K562 (cell line): ENCODE measurements at regions not wholly inside any gene's neighbourhood (a gene's known extent, or its start where the extent isn't known, plus 50 kb on each side); places are given as distances from the start of the nearest gene placed in this dataset.

ENCODE experiments used
- CREM ChIP-seq: IDR thresholded peaks from 2 replicates; pipeline ENCODE4 v1.6.1; 2014; ENCODE audit warnings: antibody characterized with exemption, low read depth
- HDAC2 ChIP-seq: fragments of 450-650 bp; IDR thresholded peaks from 2 replicates; pipeline ENCODE4 v1.6.1; 2016; ENCODE audit warnings: mild to moderate bottlenecking
- KDM2B ChIP-seq: fragments of 250-450 bp; sonication (Bioruptor Pico); IDR thresholded peaks from 2 replicates; pipeline ENCODE4 v1.8.0; 2021; ENCODE audit warnings: mild to moderate bottlenecking, moderate library complexity
- TRIM24 ChIP-seq, 2 experiments: fragments of 450-650 bp; IDR thresholded peaks; 2 replicates each; pipeline ENCODE4 v1.6.1; 2016

DNA sequence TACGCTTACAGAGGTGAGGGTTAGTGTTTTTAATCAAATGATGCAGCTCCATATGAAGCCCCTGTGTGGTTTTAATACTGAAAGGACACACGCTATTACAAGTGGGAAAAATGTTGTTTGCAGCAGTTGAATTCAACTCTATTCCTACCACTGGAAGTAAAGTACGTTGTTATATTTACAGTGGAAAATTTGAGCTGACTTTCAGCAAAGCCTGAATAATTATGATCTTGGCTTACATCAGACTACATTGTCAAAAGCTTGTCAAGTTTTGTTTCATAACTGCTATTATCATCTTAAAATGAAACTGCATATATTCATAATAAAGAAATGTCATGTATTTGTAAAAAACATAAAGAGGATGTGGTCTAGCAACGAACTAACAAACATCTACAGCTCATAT lies 818.5 kb downstream of the SEMA5A start:
- no peak for TF ChIP-seq TRIM24 (IDR thresholded peaks at IDR 0.05)
- TF ChIP-seq KDM2B (CRISPR knock-in tag): no peak
- no peak for TF ChIP-seq CREM
- TF ChIP-seq HDAC2: no peak
